GM12878 (cell line): ENCODE measurements at regions not wholly inside any gene's neighbourhood (a gene's known extent, or its start where the extent isn't known, plus 50 kb on each side); places are given as distances from the start of the nearest gene placed in this dataset.

Experiments
- ATAC-seq: fragments of 200-7000 bp; cut with Tn5 transposase; 3 replicates; pipeline ENCODE4 v1.9.1; 2020; ENCODE audit warnings: mild to moderate bottlenecking, moderate library complexity
- BruUV-seq: library from RNA; stranded (reverse); fragments of 400-500 nt; replicated peaks from 2 replicates; lab custom pipeline; 2021; lab: Mats Ljungman, UMichigan
- CTCF ChIA-PET: fragments of 300-600 bp; sonication (Branson Sonifier 250); formaldehyde crosslinking; extraction: SDS; loops from one replicate; lab custom pipeline; 2021; ENCODE audit warnings: inconsistent platforms; lab: Yijun Ruan, JAX
- POLR2A ChIA-PET: fragments of 350-600 bp; formaldehyde crosslinking; extraction: SDS; loops from one replicate; lab custom pipeline; 2021; ENCODE audit warnings: inconsistent platforms; lab: Charles Lee
- RAD21 ChIA-PET: fragments of 300-600 bp; sonication (Branson Sonifier 250); formaldehyde crosslinking; loops from one replicate; lab custom pipeline; 2023; ENCODE audit warnings: antibody characterized with exemption; ENCODE audit not compliant: unreplicated experiment; lab: Charles Lee
- SMC1A ChIA-PET: fragments of 300-600 bp; sonication (Branson Sonifier 250); formaldehyde crosslinking; loops from one replicate; lab custom pipeline; 2023; ENCODE audit not compliant: unreplicated experiment, uncharacterized antibody; lab: Charles Lee
- DNase-seq: peaks from one replicate; pipeline ENCODE4 v3.0.0-alpha.2; 2011; ENCODE audit warnings: low read depth, low spot score
- FAIRE-seq: peaks from 3 replicates; lab custom pipeline; 2011; peaks lifted over from hg19 to GRCh38; lab: Jason Lieb, UNC
- H2AFZ ChIP-seq: 2 replicates; pipeline ENCODE4 v1.6.0; 2011; ENCODE audit warnings: low read depth, low read length, control low read depth; ENCODE audit not compliant: control insufficient read depth
- H3K27ac ChIP-seq: 2 replicates; pipeline ENCODE4 v1.5.1; 2011; ENCODE audit warnings: control low read depth; ENCODE audit not compliant: control insufficient read depth, insufficient read depth
- H3K27me3 ChIP-seq, 2 experiments: replicated peaks in 1 of 2; 2 replicates each; pipeline versions ENCODE4 v1.6.0 to v1.6.1; 2011; ENCODE audit warnings: low read length in 1 of 2; ENCODE audit not compliant: control insufficient read depth in 2 of 2, insufficient read depth in 2 of 2
- H3K36me3 ChIP-seq, 2 experiments: 2 replicates each; pipeline ENCODE4 v1.5.1; 2011; ENCODE audit warnings: low read length in 1 of 2; ENCODE audit not compliant: control insufficient read depth in 2 of 2, insufficient read depth in 2 of 2
- H3K4me1 ChIP-seq: 2 replicates; pipeline ENCODE4 v1.6.1; 2011; ENCODE audit warnings: mild to moderate bottlenecking, low read length, moderate library complexity, mixed read lengths; ENCODE audit not compliant: control insufficient read depth, insufficient read depth
- H3K4me2 ChIP-seq: 2 replicates; pipeline ENCODE4 v1.6.0; 2011; ENCODE audit warnings: control low read depth; ENCODE audit not compliant: control insufficient read depth, insufficient read depth
- H3K4me3 ChIP-seq: fragments of 200-600 bp; sonication (generic); 2 replicates; pipeline ENCODE4 v1.5.1; 2016
- H3K79me2 ChIP-seq: 2 replicates; pipeline ENCODE4 v1.6.0; 2011; ENCODE audit warnings: low read length; ENCODE audit not compliant: control insufficient read depth, insufficient read depth
- H3K9ac ChIP-seq: 2 replicates; pipeline ENCODE4 v1.8.0; 2011; ENCODE audit warnings: low read length, control low read depth, mixed read lengths; ENCODE audit not compliant: control insufficient read depth, insufficient read depth
- H3K9me3 ChIP-seq: replicated peaks from 3 replicates; pipeline ENCODE4 v1.5.1; 2011; ENCODE audit warnings: mild to moderate bottlenecking, low read length; ENCODE audit not compliant: control insufficient read depth, insufficient read depth
- H4K20me1 ChIP-seq: 2 replicates; pipeline ENCODE4 v1.6.0; 2011; ENCODE audit not compliant: control insufficient read depth, insufficient read depth
- CBX5 ChIP-seq: sonication (generic); IDR thresholded peaks from 2 replicates; pipeline ENCODE4 v1.6.1; 2016; ENCODE audit warnings: low read depth, moderate library complexity, mild to moderate bottlenecking, inconsistent platforms
- HDGF ChIP-seq: fragments of 450-650 bp; IDR thresholded peaks from 2 replicates; pipeline ENCODE4 v1.6.1; 2016; ENCODE audit warnings: antibody characterized with exemption
- MEF2A ChIP-seq: IDR thresholded peaks from 2 replicates; pipeline ENCODE4 v1.6.1; 2011; ENCODE audit warnings: low read depth, mild to moderate bottlenecking, low read length, moderate library complexity; ENCODE audit not compliant: insufficient read depth
- NFIC ChIP-seq: IDR thresholded peaks from 2 replicates; pipeline ENCODE4 v1.6.1; 2012; ENCODE audit warnings: low read depth, mild to moderate bottlenecking, inconsistent platforms, low read length, moderate library complexity
- REST ChIP-seq: IDR thresholded peaks from 2 replicates; pipeline ENCODE4 v1.6.1; 2012; ENCODE audit warnings: mild to moderate bottlenecking, low read depth, low read length
- SMAD1 ChIP-seq: fragments of 450-650 bp; IDR thresholded peaks from 2 replicates; pipeline ENCODE4 v1.6.1; 2018; ENCODE audit warnings: mild to moderate bottlenecking, low read depth; ENCODE audit not compliant: partially characterized antibody
- SMARCA5 ChIP-seq: fragments of 450-650 bp; IDR thresholded peaks from 2 replicates; pipeline ENCODE4 v1.6.1; 2017; ENCODE audit warnings: mild to moderate bottlenecking
- ZNF622 ChIP-seq: fragments of 450-650 bp; IDR thresholded peaks from 2 replicates; pipeline ENCODE4 v1.6.1; 2017; ENCODE audit warnings: mild to moderate bottlenecking, inconsistent platforms
- WGBS: methylation state at CpG from one replicate; pipeline ENCODE4 v1.1.6; 2016; ENCODE audit warnings: low lambda C conversion rate; ENCODE audit not compliant: insufficient replicate concordance, insufficient coverage; ENCODE audit errors: missing lambda C conversion rate; 5-methylcytosine and 5-hydroxymethylcytosine counted together
- in situ Hi-C: fragments of 300-500 bp; cut with MboI; formaldehyde crosslinking; loops from 9 replicates; pipeline ENCODE4 v1.14.3; 2018; ENCODE audit warnings: mixed read lengths
- intact Hi-C: fragments of 100-400 bp; cut with micrococcal nuclease; formaldehyde crosslinking; loops from one replicate; pipeline ENCODE4 v1.14.2; 2022; ENCODE audit not compliant: unreplicated experiment
- TF ChIP-seq, protein P1 (sequence below): IDR thresholded peaks from 2 replicates; pipeline ENCODE4 v1.6.1; 2012; ENCODE audit warnings: low read depth, low read length, improper control_type of control experiment

DNA sequence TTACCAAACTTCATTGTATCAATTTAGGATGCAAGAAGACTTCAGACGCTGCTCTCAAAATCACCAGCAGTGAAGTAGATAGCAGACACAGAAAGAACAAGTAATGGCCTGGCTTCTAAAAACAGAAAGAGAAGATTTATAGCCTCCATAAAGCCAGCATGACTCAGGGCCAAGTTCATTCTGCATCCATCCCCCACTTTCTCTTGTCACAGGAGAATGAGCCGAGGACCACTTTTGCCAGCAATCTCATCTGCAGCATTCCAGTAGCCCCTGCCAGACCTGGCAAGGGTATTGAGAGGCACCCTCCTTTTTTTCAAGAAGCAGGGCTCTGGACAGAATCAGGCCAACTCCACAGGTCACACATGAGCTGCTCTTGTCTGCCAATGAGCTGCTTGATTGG lies 355.4 kb upstream of the SOX9 start:
- Histone ChIP-seq H3K79me2 (no peaks in the 10 kb centered on the region), H3K4me3 (no peak overlapping the region), H3K4me1 (no peaks in the 10 kb centered on the region), H3K9me3 (no peaks in the 10 kb centered on the region), H4K20me1 (no peaks in the 10 kb centered on the region), H3K36me3 (no peaks in the 10 kb centered on the region), H3K27me3 (no peaks in the 10 kb centered on the region), H3K9ac (no peak overlapping the region), H2AFZ (no peak overlapping the region), H3K4me2 (no peak overlapping the region)
- RAD21 ChIA-PET: no interaction called here
- DNase-seq (no peak), ATAC-seq (no peak)
- intact Hi-C loops (loop anchor here (10.0 kb wide), 1 partner anchor 259 kb away; no protein-coding TSS in a partner anchor), in situ Hi-C loops (no loop called here)
- POLR2A ChIA-PET: no interaction called here
- BruUV-seq: no TSS peak
- WGBS: 96% methylated on average over 2 of the region's 2 CpGs
- SMC1A ChIA-PET: no interaction called here
- TF ChIP-seq CBX5 (no peak), REST (no peak), SMARCA5 (no peak), HDGF (no peak), MEF2A (no peak), NFIC (no peak), SMAD1 (no peak), ZNF622 (no peak)
- TF ChIP-seq, protein P1, sequence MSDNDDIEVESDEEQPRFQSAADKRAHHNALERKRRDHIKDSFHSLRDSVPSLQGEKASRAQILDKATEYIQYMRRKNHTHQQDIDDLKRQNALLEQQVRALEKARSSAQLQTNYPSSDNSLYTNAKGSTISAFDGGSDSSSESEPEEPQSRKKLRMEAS: no peak
- TF ChIP-seq, all 136 proteins: peak for 0
- CTCF ChIA-PET: no interaction called here
- no peak overlapping the region for H3K27ac ChIP-seq
- no peak for FAIRE-seq
